ENCODE measurements at regions not wholly inside any gene's neighbourhood (a gene's known extent, or its start where the extent isn't known, plus 50 kb on each side); places are given as distances from the start of the nearest gene placed in this dataset.

DNA sequence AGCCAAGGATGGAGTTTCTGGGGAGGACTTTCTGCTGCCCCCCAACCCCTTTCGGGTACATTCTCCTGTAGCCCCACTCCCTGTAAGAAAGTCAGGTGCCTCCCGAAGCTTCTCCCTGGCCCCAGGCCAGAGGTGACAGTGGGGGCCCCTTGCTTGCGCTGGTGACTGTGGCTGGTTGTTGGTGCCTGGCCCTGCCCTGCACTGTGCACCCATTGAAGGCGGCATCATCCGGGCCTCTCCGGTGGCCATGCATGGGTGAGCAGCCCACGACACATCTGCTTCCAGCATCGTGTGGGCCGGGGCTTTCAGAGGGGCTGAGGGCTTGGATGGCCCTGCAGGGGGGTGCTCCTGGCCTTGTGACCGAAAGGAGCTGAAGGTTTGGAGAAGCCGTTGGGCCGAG, 297.0 kb downstream of the SEC14L1 start:
- 90% methylated on average over 12 of the region's 12 CpGs for WGBS
- H3K4me3 ChIP-seq (ENCODE audit: low read depth in 1 of 3, low read length in 3 of 3) = no peak overlapping the region
- H3K9ac ChIP-seq (ENCODE audit: low read depth in 1 of 2, low read length in 2 of 2) = no peak overlapping the region
- no peak overlapping the region for H3K27ac ChIP-seq (ENCODE audit: low read depth in 1 of 2, low read length in 2 of 2)
- H3K9me3 ChIP-seq (ENCODE audit: control insufficient read depth in 4 of 4, low read length in 3 of 4) = no peaks in the 10 kb centered on the region
- TF ChIP-seq YY1 (IDR thresholded peaks at IDR 0.05) = no peak
- no peak for TF ChIP-seq FOXA2 (IDR thresholded peaks at IDR 0.05)
- TF ChIP-seq RXRA (IDR thresholded peaks at IDR 0.05) = no peak
- TF ChIP-seq EGR1 (IDR thresholded peaks at IDR 0.05; ENCODE audit: low read depth in 2 of 2) = no peak
- TF ChIP-seq, protein P1, sequence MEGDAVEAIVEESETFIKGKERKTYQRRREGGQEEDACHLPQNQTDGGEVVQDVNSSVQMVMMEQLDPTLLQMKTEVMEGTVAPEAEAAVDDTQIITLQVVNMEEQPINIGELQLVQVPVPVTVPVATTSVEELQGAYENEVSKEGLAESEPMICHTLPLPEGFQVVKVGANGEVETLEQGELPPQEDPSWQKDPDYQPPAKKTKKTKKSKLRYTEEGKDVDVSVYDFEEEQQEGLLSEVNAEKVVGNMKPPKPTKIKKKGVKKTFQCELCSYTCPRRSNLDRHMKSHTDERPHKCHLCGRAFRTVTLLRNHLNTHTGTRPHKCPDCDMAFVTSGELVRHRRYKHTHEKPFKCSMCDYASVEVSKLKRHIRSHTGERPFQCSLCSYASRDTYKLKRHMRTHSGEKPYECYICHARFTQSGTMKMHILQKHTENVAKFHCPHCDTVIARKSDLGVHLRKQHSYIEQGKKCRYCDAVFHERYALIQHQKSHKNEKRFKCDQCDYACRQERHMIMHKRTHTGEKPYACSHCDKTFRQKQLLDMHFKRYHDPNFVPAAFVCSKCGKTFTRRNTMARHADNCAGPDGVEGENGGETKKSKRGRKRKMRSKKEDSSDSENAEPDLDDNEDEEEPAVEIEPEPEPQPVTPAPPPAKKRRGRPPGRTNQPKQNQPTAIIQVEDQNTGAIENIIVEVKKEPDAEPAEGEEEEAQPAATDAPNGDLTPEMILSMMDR (IDR thresholded peaks at IDR 0.05; ENCODE audit: low read depth, low read length, missing input control) = no peak
- no peak for TF ChIP-seq FOXA1 (IDR thresholded peaks at IDR 0.05)
- no peaks in the 10 kb centered on the region for H3K27me3 ChIP-seq (ENCODE audit: control insufficient read depth in 4 of 4, insufficient read depth in 4 of 4, low read length in 3 of 4)
- peaks cover 0 to 3% (median 0%) of the 10 kb centered on the region in 4 donors for H3K36me3 ChIP-seq (ENCODE audit: control insufficient read depth in 4 of 4, insufficient read depth in 3 of 4, low read depth in 1 of 4, low read length in 3 of 4)
- H3K4me1 ChIP-seq (ENCODE audit: control insufficient read depth in 4 of 4, insufficient read depth in 4 of 4, low read length in 3 of 4) = peaks cover 4 to 62% (median 11%) of the 10 kb centered on the region in 4 donors
- DNase-seq (ENCODE audit: low spot score) = no peak

DNA sequence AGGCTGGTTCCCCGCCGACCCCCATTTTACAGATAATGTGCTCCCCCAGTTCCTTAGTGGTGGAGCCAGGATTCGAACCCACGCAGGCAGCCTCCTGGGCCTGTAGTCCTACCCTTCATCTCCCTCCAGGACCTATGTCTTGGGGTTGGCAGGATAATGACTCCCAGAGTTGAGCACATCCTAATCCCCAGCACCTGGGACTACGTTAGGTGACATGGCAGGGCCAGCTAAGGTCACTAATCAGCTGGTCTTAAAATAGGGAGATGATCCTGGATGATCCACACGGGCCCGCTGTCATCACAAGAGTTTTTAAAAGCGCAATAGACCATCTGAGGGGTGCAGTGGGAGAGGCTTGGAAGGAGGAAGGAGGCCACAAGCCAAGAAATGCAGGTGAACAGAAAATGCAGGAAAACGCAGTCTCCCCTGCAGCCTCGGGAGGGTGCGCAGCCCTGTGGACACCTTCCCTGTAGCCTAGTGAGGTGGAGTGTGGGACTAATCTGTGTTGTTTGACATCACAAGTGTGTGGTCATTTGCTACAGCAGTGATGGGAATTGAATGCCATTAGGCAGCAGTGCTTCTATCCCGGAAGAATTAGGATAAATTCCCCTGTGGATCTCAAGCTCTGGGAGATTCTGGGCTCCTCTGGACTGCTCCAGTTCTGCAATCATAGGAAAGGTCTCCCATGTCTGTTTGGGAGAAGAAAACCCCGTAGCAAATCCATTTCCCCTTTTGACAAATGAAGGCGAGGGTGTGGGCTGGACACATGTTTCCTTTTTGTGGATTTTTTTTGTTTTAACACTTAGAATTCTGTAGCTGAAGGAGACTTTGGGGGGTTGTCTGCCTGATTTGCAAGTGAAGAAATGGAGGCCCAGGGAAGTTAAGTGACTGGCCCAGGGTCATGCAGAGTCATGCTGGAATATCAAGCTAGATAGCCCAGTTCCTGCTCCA, 297.7 kb downstream of the SEC14L1 start:
- peaks cover 3 to 62% (median 11%) of the 10 kb centered on the region in 4 donors for H3K4me1 ChIP-seq (ENCODE audit: control insufficient read depth in 4 of 4, insufficient read depth in 4 of 4, low read length in 3 of 4)
- H3K27me3 ChIP-seq (ENCODE audit: control insufficient read depth in 4 of 4, insufficient read depth in 4 of 4, low read length in 3 of 4) = no peaks in the 10 kb centered on the region
- 87% methylated on average over 14 of the region's 14 CpGs for WGBS
- H3K9ac ChIP-seq (ENCODE audit: low read depth in 1 of 2, low read length in 2 of 2) = no peak overlapping the region
- no peak for DNase-seq (ENCODE audit: low spot score)
- peaks cover 0 to 3% (median 0%) of the 10 kb centered on the region in 4 donors for H3K36me3 ChIP-seq (ENCODE audit: control insufficient read depth in 4 of 4, insufficient read depth in 3 of 4, low read depth in 1 of 4, low read length in 3 of 4)
- no peak overlapping the region for H3K4me3 ChIP-seq (ENCODE audit: low read depth in 1 of 3, low read length in 3 of 3)
- TF ChIP-seq EGR1 (IDR thresholded peaks at IDR 0.05; ENCODE audit: low read depth in 2 of 2) (no peak), FOXA1 (IDR thresholded peaks at IDR 0.05) (no peak), SP1 (IDR thresholded peaks at IDR 0.05) (no peak), JUND (IDR thresholded peaks at IDR 0.05) (no peak), FOXA2 (IDR thresholded peaks at IDR 0.05) (no peak), TAF1 (conservative IDR thresholded peaks at IDR 0.05) (no peak), GABPA (IDR thresholded peaks at IDR 0.05 in 1 of 2, conservative IDR thresholded peaks at IDR 0.05 in 1 of 2) (no peak), NR2F2 (IDR thresholded peaks at IDR 0.05) (no peak), RXRA (IDR thresholded peaks at IDR 0.05) (no peak), HNF4G (IDR thresholded peaks at IDR 0.05) (no peak), HNF4A (conservative IDR thresholded peaks at IDR 0.05) (no peak), YY1 (IDR thresholded peaks at IDR 0.05) (no peak)
- TF ChIP-seq, protein P2, sequence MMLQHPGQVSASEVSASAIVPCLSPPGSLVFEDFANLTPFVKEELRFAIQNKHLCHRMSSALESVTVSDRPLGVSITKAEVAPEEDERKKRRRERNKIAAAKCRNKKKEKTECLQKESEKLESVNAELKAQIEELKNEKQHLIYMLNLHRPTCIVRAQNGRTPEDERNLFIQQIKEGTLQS (IDR thresholded peaks at IDR 0.05) = no peak
- TF ChIP-seq, protein P1 (IDR thresholded peaks at IDR 0.05; ENCODE audit: low read depth, low read length, missing input control) = no peak
- TF ChIP-seq, protein P3, sequence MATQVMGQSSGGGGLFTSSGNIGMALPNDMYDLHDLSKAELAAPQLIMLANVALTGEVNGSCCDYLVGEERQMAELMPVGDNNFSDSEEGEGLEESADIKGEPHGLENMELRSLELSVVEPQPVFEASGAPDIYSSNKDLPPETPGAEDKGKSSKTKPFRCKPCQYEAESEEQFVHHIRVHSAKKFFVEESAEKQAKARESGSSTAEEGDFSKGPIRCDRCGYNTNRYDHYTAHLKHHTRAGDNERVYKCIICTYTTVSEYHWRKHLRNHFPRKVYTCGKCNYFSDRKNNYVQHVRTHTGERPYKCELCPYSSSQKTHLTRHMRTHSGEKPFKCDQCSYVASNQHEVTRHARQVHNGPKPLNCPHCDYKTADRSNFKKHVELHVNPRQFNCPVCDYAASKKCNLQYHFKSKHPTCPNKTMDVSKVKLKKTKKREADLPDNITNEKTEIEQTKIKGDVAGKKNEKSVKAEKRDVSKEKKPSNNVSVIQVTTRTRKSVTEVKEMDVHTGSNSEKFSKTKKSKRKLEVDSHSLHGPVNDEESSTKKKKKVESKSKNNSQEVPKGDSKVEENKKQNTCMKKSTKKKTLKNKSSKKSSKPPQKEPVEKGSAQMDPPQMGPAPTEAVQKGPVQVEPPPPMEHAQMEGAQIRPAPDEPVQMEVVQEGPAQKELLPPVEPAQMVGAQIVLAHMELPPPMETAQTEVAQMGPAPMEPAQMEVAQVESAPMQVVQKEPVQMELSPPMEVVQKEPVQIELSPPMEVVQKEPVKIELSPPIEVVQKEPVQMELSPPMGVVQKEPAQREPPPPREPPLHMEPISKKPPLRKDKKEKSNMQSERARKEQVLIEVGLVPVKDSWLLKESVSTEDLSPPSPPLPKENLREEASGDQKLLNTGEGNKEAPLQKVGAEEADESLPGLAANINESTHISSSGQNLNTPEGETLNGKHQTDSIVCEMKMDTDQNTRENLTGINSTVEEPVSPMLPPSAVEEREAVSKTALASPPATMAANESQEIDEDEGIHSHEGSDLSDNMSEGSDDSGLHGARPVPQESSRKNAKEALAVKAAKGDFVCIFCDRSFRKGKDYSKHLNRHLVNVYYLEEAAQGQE (IDR thresholded peaks at IDR 0.05) = no peak
- TF ChIP-seq, protein P4, sequence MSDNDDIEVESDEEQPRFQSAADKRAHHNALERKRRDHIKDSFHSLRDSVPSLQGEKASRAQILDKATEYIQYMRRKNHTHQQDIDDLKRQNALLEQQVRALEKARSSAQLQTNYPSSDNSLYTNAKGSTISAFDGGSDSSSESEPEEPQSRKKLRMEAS (IDR thresholded peaks at IDR 0.05) = no peak
- no peak overlapping the region for H3K27ac ChIP-seq (ENCODE audit: low read depth in 1 of 2, low read length in 2 of 2)
- no peaks in the 10 kb centered on the region for H3K9me3 ChIP-seq (ENCODE audit: control insufficient read depth in 4 of 4, low read length in 3 of 4)

Measured in liver (tissue), 8 donors.